SK-N-SH treated with all-trans-retinoic acid at 6 μM for 48 hours (cell line): ENCODE measurements at regions not wholly inside any gene's neighbourhood (a gene's known extent, or its start where the extent isn't known, plus 50 kb on each side); places are given as distances from the start of the nearest gene placed in this dataset.

ENCODE experiments used
- ATAC-seq: fragments of 200-7000 bp; cut with Tn5 transposase; 3 replicates; pipeline ENCODE4 v1.9.1; 2020; ENCODE audit warnings: mild to moderate bottlenecking, moderate library complexity
- OSR1 ChIP-seq: fragments of 250-450 bp; sonication (Bioruptor Pico); IDR thresholded peaks from 2 replicates; pipeline ENCODE4 v1.8.0; 2022; ENCODE audit warnings: moderate library complexity, mild to moderate bottlenecking, inconsistent platforms
- TF ChIP-seq, protein P1 (sequence below): fragments of 250-450 bp; sonication (Bioruptor Pico); IDR thresholded peaks from 2 replicates; pipeline ENCODE4 v1.5.0; 2020; ENCODE audit warnings: mild to moderate bottlenecking, moderate library complexity

DNA sequence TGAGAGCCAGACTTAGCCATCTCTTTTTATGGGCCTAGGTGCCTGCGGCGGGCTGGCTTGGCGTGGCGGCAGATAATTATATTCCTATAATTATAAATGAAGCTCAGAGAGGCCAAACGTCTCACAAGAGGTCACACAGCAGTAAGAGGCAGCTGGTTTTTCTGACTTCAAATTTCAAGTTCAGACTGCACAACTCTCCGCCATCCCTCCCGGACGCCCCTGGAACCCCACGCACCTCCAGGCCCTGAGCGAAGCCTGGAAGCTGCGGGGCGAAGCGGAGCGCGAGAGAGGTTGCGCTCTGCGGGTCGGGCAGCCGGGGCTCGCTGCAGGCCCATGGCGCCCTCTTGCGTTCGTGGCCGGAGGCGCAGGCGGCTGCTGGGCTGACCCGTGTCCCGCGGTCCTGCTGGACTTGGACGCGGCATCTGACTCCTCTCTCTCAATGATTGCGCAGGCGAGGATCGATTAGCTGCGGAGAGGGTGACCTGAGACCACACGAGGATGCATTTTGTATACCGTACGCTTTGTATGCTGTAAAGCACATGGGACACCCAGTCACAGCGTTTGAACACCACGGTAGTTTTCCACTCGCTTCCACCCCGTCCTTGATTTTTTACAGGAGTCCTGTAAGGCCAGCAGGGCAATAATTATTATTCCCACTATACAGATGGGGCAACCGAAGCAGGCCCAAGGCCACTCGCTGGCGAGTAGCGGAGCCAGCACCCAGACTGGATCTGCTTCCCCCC lies 272.7 kb downstream of the FOXD2 start:
- TF ChIP-seq, protein P1, sequence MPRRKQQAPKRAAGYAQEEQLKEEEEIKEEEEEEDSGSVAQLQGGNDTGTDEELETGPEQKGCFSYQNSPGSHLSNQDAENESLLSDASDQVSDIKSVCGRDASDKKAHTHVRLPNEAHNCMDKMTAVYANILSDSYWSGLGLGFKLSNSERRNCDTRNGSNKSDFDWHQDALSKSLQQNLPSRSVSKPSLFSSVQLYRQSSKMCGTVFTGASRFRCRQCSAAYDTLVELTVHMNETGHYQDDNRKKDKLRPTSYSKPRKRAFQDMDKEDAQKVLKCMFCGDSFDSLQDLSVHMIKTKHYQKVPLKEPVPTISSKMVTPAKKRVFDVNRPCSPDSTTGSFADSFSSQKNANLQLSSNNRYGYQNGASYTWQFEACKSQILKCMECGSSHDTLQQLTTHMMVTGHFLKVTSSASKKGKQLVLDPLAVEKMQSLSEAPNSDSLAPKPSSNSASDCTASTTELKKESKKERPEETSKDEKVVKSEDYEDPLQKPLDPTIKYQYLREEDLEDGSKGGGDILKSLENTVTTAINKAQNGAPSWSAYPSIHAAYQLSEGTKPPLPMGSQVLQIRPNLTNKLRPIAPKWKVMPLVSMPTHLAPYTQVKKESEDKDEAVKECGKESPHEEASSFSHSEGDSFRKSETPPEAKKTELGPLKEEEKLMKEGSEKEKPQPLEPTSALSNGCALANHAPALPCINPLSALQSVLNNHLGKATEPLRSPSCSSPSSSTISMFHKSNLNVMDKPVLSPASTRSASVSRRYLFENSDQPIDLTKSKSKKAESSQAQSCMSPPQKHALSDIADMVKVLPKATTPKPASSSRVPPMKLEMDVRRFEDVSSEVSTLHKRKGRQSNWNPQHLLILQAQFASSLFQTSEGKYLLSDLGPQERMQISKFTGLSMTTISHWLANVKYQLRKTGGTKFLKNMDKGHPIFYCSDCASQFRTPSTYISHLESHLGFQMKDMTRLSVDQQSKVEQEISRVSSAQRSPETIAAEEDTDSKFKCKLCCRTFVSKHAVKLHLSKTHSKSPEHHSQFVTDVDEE (CRISPR knock-in tag) = 0 out of 2 replicates have a peak, but pooled peaks have one; percentile 33
- TF ChIP-seq OSR1 (CRISPR knock-in tag) = no peak
- TF ChIP-seq, all 23 proteins: peak for 1

More for the DNA sequence above, 272.7 kb downstream of the FOXD2 start:
- ATAC-seq = peak; percentile 92
